Loucy (cell line): ENCODE measurements at regions not wholly inside any gene's neighbourhood (a gene's known extent, or its start where the extent isn't known, plus 50 kb on each side); places are given as distances from the start of the nearest gene placed in this dataset.

Source experiments
- CTCF ChIP-seq: fragments of 200-600 bp; sonication (generic); conservative IDR thresholded peaks from 2 replicates; pipeline ENCODE4 v1.5.1; 2014; ENCODE audit warnings: mild to moderate bottlenecking, antibody characterized with exemption, low read length
- EZH2phosphoT487 ChIP-seq: fragments of 200-600 bp; IDR thresholded peaks from 2 replicates; pipeline ENCODE4 v1.6.1; 2018; ENCODE audit warnings: antibody characterized with exemption, mild to moderate bottlenecking, moderate library complexity, borderline replicate concordance

- TF ChIP-seq CTCF (no peak), EZH2phosphoT487 (no peak)
These were observed 814.6 kb upstream of the TMPRSS15 start for GRCh38 chr21:19218163-19218562.
